ENCODE measurements at regions not wholly inside any gene's neighbourhood (a gene's known extent, or its start where the extent isn't known, plus 50 kb on each side); places are given as distances from the start of the nearest gene placed in this dataset.

GRCh38 chr16:55142405-55142804 lies 181.6 kb upstream of the IRX6 start:
- no peaks in the 10 kb centered on the region for H3K27me3 ChIP-seq (replicated peaks in 1 of 4; ENCODE audit: control extremely low read depth in 1 of 4, control insufficient read depth in 3 of 4, insufficient read depth in 4 of 4, low read length in 3 of 4)
- 70% methylated on average over 4 of the region's 4 CpGs for WGBS (ENCODE audit: insufficient coverage)
- CTCF ChIA-PET, result no interaction called here
- no peaks in the 10 kb centered on the region for H3K9me3 Mint-ChIP-seq (ENCODE audit: insufficient read depth)
- H3K9ac ChIP-seq (ENCODE audit: low read length), result no peak overlapping the region
- H3K4me2 ChIP-seq (replicated peaks; ENCODE audit: low read depth, low read length, poor library complexity, severe bottlenecking), result no peak overlapping the region
- no peak overlapping the region for H3K4me3 Mint-ChIP-seq
- peaks cover 0 to 5% (median 0%) of the 10 kb centered on the region in 3 donors for H3K9me3 ChIP-seq (ENCODE audit: control extremely low read depth in 1 of 3, control insufficient read depth in 2 of 3, insufficient read depth in 1 of 3, low read length in 2 of 3)
- H3K4me3 ChIP-seq (ENCODE audit: control extremely low read depth in 1 of 5, extremely low read depth in 1 of 5, insufficient read depth in 1 of 5, low read depth in 2 of 5, low read length in 4 of 5), result no peak overlapping the region
- intact Hi-C loops (cut with micrococcal nuclease), result no loop called here
- H2AFZ ChIP-seq (ENCODE audit: insufficient read depth, low read depth, low read length, poor library complexity, severe bottlenecking), result no peak overlapping the region
- TF ChIP-seq CTCF (IDR thresholded peaks at IDR 0.05) (no peak), EZH2 (IDR thresholded peaks at IDR 0.05; ENCODE audit: borderline replicate concordance, insufficient read depth, low read depth, low read length, poor library complexity, severe bottlenecking) (no peak)
- no peak overlapping the region for H3K27ac ChIP-seq (ENCODE audit: low read length in 2 of 2)
- no peak overlapping the region for H3K27ac Mint-ChIP-seq
- ATAC-seq (ENCODE audit: low read depth), result no peak
- H3K27me3 Mint-ChIP-seq, result peaks cover 4% of the 10 kb centered on the region
- DNase-seq, result no peak
- H3K4me1 Mint-ChIP-seq, result no peaks in the 10 kb centered on the region
- H3K79me2 ChIP-seq (ENCODE audit: control insufficient read depth, insufficient read depth, low read length), result no peaks in the 10 kb centered on the region
- no peaks in the 10 kb centered on the region for H4K20me1 ChIP-seq (ENCODE audit: control insufficient read depth, insufficient read depth, low read length, poor library complexity, severe bottlenecking)
- H3K36me3 ChIP-seq (replicated peaks in 1 of 2; ENCODE audit: control extremely low read depth in 1 of 2, control insufficient read depth in 1 of 2, extremely low read depth in 1 of 2, insufficient read depth in 2 of 2, low read length in 1 of 2), result no peaks in the 10 kb centered on the region
- POLR2A ChIA-PET, result no interaction called here
- H3K4me1 ChIP-seq (ENCODE audit: control insufficient read depth in 2 of 2, insufficient read depth in 2 of 2, low read length in 2 of 2), result no peaks in the 10 kb centered on the region

DNA sequence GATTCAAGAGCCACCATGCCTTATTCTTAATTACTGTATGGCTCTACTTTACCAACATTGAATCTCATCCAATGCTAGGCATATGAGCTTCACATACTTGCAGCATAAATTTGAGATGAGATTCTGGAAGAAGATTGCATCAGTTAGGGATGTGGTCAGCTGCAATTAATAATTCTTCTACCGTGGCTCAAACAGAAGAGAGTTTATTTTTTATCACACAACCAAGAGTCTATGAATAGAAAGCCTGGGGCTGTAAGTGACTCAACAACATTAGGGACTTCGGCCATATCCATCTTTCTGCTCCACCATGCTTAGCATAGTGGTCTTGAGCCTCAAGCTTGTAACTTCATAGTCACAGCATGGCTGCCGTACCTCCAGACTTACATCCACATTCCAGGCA lies 179.4 kb upstream of the IRX6 start:
- H3K27ac ChIP-seq (ENCODE audit: low read length in 2 of 2), result no peak overlapping the region
- no peaks in the 10 kb centered on the region for H3K27me3 ChIP-seq (replicated peaks in 1 of 4; ENCODE audit: control extremely low read depth in 1 of 4, control insufficient read depth in 3 of 4, insufficient read depth in 4 of 4, low read length in 3 of 4)
- ATAC-seq (ENCODE audit: low read depth), result no peak
- H3K9me3 ChIP-seq (ENCODE audit: control extremely low read depth in 1 of 3, control insufficient read depth in 2 of 3, insufficient read depth in 1 of 3, low read length in 2 of 3), result peaks cover 0 to 2% (median 0%) of the 10 kb centered on the region in 3 donors
- intact Hi-C loops (cut with micrococcal nuclease), result no loop called here
- H3K4me1 ChIP-seq (ENCODE audit: control insufficient read depth in 2 of 2, insufficient read depth in 2 of 2, low read length in 2 of 2), result no peaks in the 10 kb centered on the region
- Mint-ChIP-seq H3K27me3 (peaks cover 4% of the 10 kb centered on the region), H3K4me3 (no peak overlapping the region), H3K4me1 (no peaks in the 10 kb centered on the region), H3K27ac (no peak overlapping the region), H3K9me3 (ENCODE audit: insufficient read depth) (no peaks in the 10 kb centered on the region)
- no peak for DNase-seq
- CTCF ChIA-PET, result no interaction called here
- H3K4me3 ChIP-seq (ENCODE audit: control extremely low read depth in 1 of 5, extremely low read depth in 1 of 5, insufficient read depth in 1 of 5, low read depth in 2 of 5, low read length in 4 of 5), result no peak overlapping the region
- no peaks in the 10 kb centered on the region for H4K20me1 ChIP-seq (ENCODE audit: control insufficient read depth, insufficient read depth, low read length, poor library complexity, severe bottlenecking)
- POLR2A ChIA-PET, result no interaction called here
- H3K79me2 ChIP-seq (ENCODE audit: control insufficient read depth, insufficient read depth, low read length), result no peaks in the 10 kb centered on the region
- no peak overlapping the region for H2AFZ ChIP-seq (ENCODE audit: insufficient read depth, low read depth, low read length, poor library complexity, severe bottlenecking)
- no peak overlapping the region for H3K9ac ChIP-seq (ENCODE audit: low read length)
- TF ChIP-seq EZH2 (IDR thresholded peaks at IDR 0.05; ENCODE audit: borderline replicate concordance, insufficient read depth, low read depth, low read length, poor library complexity, severe bottlenecking), result no peak
- TF ChIP-seq CTCF (IDR thresholded peaks at IDR 0.05), result no peak
- H3K36me3 ChIP-seq (replicated peaks in 1 of 2; ENCODE audit: control extremely low read depth in 1 of 2, control insufficient read depth in 1 of 2, extremely low read depth in 1 of 2, insufficient read depth in 2 of 2, low read length in 1 of 2), result no peaks in the 10 kb centered on the region
- 62% methylated on average over 2 of the region's 3 CpGs for WGBS (ENCODE audit: insufficient coverage)
- H3K4me2 ChIP-seq (replicated peaks; ENCODE audit: low read depth, low read length, poor library complexity, severe bottlenecking), result no peak overlapping the region
